H1 (cell line): ENCODE measurements at regions not wholly inside any gene's neighbourhood (a gene's known extent, or its start where the extent isn't known, plus 50 kb on each side); places are given as distances from the start of the nearest gene placed in this dataset.

Experiments
- EGR1 ChIP-seq: IDR thresholded peaks from 2 replicates; pipeline ENCODE4 v1.6.1; 2011; ENCODE audit warnings: low read depth, low read length, borderline replicate concordance
- EZH2 ChIP-seq: fragments of 200-600 bp; sonication (generic); IDR thresholded peaks from 2 replicates; pipeline ENCODE4 v1.7.1; 2012; ENCODE audit warnings: low read depth, mild to moderate bottlenecking, moderate library complexity, low read length, inconsistent platforms; ENCODE audit not compliant: severe bottlenecking
- JUND ChIP-seq: IDR thresholded peaks from 2 replicates; pipeline ENCODE4 v1.6.1; 2011; ENCODE audit warnings: mild to moderate bottlenecking, improper control_type of control experiment, low read length
- POLR2A ChIP-seq, 2 experiments: IDR thresholded peaks; 1 replicate in 1 of 2; 2 replicates in 1 of 2; pipeline ENCODE4 v1.6.1; 2011; ENCODE audit warnings: low read depth in 2 of 2, low read length in 2 of 2, mild to moderate bottlenecking in 2 of 2; ENCODE audit errors: control extremely low read depth in 1 of 2
- POLR2AphosphoS5 ChIP-seq: IDR thresholded peaks from 2 replicates; pipeline ENCODE4 v1.6.1; 2011; ENCODE audit warnings: low read depth, low read length
- YY1 ChIP-seq: IDR thresholded peaks from 2 replicates; pipeline ENCODE4 v1.6.1; 2011; ENCODE audit warnings: low read depth, mild to moderate bottlenecking, low read length
- TF ChIP-seq, protein P1 (sequence below), 3 experiments: IDR thresholded peaks; 1 replicate in 2 of 3; 2 replicates in 1 of 3; pipeline versions ENCODE4 v1.5.1 to v1.6.1; 2011; ENCODE audit warnings: low read length in 3 of 3, mild to moderate bottlenecking in 3 of 3, inconsistent platforms in 2 of 3, low read depth in 1 of 3, moderate library complexity in 1 of 3; ENCODE audit not compliant: insufficient read depth in 1 of 3; ENCODE audit errors: control extremely low read depth in 1 of 3

DNA sequence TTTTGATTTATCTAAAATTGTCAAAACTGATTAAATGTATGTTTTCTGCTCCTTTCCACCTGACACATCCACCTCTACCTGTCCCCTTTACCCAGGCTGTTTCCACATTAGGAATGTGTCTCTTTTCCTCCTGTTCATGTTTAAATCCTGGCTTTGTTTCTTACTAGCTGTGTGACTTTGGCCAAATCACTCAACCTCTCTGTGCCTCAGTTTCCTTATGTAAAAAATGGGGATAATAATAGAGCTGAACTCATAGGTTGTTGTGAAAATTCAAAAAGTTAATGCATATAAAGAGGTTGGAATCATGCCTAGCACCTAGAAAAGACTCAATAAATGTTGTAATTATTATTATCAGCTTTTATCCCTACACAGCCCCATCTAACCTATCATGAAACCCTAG, 136.8 kb downstream of the NXPE2 start:
- no peak for TF ChIP-seq EGR1
- TF ChIP-seq, protein P1, sequence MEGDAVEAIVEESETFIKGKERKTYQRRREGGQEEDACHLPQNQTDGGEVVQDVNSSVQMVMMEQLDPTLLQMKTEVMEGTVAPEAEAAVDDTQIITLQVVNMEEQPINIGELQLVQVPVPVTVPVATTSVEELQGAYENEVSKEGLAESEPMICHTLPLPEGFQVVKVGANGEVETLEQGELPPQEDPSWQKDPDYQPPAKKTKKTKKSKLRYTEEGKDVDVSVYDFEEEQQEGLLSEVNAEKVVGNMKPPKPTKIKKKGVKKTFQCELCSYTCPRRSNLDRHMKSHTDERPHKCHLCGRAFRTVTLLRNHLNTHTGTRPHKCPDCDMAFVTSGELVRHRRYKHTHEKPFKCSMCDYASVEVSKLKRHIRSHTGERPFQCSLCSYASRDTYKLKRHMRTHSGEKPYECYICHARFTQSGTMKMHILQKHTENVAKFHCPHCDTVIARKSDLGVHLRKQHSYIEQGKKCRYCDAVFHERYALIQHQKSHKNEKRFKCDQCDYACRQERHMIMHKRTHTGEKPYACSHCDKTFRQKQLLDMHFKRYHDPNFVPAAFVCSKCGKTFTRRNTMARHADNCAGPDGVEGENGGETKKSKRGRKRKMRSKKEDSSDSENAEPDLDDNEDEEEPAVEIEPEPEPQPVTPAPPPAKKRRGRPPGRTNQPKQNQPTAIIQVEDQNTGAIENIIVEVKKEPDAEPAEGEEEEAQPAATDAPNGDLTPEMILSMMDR (IDR thresholded peaks at IDR 0.05; ENCODE audit: control extremely low read depth in 1 of 3, insufficient read depth in 1 of 3, low read depth in 1 of 3, low read length in 3 of 3) = no peak
- TF ChIP-seq POLR2A (IDR thresholded peaks at IDR 0.05; ENCODE audit: control extremely low read depth in 1 of 2, low read depth in 2 of 2, low read length in 2 of 2) = no peak
- TF ChIP-seq EZH2 = no peak
- TF ChIP-seq YY1 = no peak
- TF ChIP-seq POLR2AphosphoS5 = no peak
- TF ChIP-seq JUND = no peak
